ENCODE measurements at regions not wholly inside any gene's neighbourhood (a gene's known extent, or its start where the extent isn't known, plus 50 kb on each side); places are given as distances from the start of the nearest gene placed in this dataset.

GRCh38 chr5:67543720-67544270, 347.2 kb upstream of the CD180 start:
- TF ChIP-seq MYC (IDR thresholded peaks at IDR 0.05; ENCODE audit: low read depth, low read length), result no peak
- TF ChIP-seq CTCF (IDR thresholded peaks at IDR 0.05; ENCODE audit: extremely low read depth in 1 of 2, insufficient read depth in 1 of 2, low read depth in 1 of 2, low read length in 2 of 2), result no peak
- no peak for TF ChIP-seq POLR2A (IDR thresholded peaks at IDR 0.05; ENCODE audit: low read depth, low read length)
- TF ChIP-seq POLR2AphosphoS5 (IDR thresholded peaks at IDR 0.05; ENCODE audit: insufficient read depth, low read depth, low read length), result no peak

Measured in endothelial cell of umbilical vein (primary cell).